ENCODE measurements at regions not wholly inside any gene's neighbourhood (a gene's known extent, or its start where the extent isn't known, plus 50 kb on each side); places are given as distances from the start of the nearest gene placed in this dataset.

DNA sequence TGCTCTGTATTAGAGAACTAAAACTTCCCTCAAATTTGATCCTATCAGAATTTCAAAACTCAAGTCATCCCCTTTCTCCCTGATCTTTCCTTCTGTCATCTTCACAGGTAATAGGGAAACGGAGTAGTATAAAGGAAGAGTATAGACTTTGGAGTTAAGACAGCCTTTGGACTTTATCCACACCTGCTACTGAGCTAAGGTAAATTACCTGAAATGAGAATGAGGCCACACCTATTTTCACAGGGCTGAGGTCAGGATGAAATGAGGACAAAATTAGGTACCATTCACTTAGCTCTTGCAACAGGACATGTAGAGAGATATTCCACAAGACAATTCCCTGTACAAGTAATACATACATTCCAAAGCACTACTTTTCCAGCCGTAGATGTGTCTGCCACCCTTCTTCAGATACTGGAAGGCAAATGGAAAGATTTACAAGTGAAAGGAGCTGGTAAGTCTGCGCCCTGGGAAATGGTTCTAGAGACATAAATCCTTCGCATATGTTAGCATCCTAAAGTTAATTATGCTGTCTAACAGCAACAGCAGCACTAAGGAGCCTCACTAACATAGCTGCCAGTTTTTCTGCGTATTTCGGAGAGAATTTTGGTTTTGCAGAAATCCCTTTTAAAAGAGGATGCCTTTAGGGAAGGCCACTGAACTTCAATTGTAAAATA lies 461.8 kb downstream of the SHQ1 start:
- no peaks in the 10 kb centered on the region for H3K4me1 ChIP-seq
- intact Hi-C loops (cut with DNase I; ENCODE audit: low total_unique reads), result no loop called here
- H3K27ac ChIP-seq, result no peak overlapping the region

DNA sequence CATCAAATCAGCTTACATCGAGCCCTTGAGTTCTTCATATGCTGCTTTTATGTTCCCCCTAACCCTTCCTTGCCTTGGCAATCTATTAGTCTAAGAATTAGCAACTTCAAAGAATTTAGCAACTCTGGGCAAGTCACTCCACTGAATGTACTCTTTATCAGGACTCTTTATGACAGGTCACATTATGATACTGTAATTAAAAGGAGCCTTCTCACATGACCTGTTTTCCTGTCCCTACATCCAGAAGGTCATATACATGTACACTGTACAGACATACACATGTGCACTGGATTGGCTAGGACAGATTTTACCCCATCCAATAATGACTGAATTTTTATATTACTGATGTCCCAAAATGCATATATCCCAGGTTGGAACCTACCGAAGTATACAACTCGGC lies 463.1 kb downstream of the SHQ1 start:
- no peaks in the 10 kb centered on the region for H3K9me3 ChIP-seq
- TF ChIP-seq POLR2A (IDR thresholded peaks at IDR 0.05), result no peak
- TF ChIP-seq, protein P1, sequence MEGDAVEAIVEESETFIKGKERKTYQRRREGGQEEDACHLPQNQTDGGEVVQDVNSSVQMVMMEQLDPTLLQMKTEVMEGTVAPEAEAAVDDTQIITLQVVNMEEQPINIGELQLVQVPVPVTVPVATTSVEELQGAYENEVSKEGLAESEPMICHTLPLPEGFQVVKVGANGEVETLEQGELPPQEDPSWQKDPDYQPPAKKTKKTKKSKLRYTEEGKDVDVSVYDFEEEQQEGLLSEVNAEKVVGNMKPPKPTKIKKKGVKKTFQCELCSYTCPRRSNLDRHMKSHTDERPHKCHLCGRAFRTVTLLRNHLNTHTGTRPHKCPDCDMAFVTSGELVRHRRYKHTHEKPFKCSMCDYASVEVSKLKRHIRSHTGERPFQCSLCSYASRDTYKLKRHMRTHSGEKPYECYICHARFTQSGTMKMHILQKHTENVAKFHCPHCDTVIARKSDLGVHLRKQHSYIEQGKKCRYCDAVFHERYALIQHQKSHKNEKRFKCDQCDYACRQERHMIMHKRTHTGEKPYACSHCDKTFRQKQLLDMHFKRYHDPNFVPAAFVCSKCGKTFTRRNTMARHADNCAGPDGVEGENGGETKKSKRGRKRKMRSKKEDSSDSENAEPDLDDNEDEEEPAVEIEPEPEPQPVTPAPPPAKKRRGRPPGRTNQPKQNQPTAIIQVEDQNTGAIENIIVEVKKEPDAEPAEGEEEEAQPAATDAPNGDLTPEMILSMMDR (IDR thresholded peaks at IDR 0.05), result no peak
- intact Hi-C loops (cut with DNase I; ENCODE audit: low total_unique reads), result no loop called here
- no peak overlapping the region for H3K27ac ChIP-seq
- H3K27me3 ChIP-seq, result no peaks in the 10 kb centered on the region
- DNase-seq, result no peak
- H3K4me3 ChIP-seq, result no peak overlapping the region
- no peaks in the 10 kb centered on the region for H3K36me3 ChIP-seq
- no peaks in the 10 kb centered on the region for H3K4me1 ChIP-seq

More for the DNA sequence above, 461.8 kb downstream of the SHQ1 start:
- Histone ChIP-seq H3K36me3 (no peaks in the 10 kb centered on the region), H3K27me3 (no peaks in the 10 kb centered on the region), H3K9me3 (no peaks in the 10 kb centered on the region), H3K4me3 (no peak overlapping the region)
- TF ChIP-seq, protein P1 (IDR thresholded peaks at IDR 0.05), result no peak
- TF ChIP-seq POLR2A (IDR thresholded peaks at IDR 0.05), result no peak
- no peak for DNase-seq

DNA sequence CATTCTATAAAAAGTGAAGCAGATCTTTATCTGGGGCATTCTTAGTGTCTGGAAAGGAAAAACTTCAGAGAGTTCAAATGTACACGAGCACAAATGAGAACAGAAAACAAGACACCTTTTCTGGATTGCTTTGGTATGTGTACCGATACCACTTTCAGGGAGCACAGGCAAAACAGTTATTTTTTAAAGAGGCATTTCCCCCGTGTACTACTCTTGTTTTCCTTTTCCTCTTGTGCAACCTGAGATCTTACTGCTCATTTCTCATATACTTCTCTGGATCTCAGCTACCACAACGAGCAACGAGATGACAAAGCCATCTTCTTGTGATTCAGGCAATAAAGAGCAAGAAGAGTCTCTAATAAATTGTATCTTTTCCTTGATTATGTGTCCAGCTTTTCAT lies 463.6 kb downstream of the SHQ1 start:
- TF ChIP-seq POLR2A (IDR thresholded peaks at IDR 0.05), result no peak
- TF ChIP-seq, protein P1 (IDR thresholded peaks at IDR 0.05), result no peak
- intact Hi-C loops (cut with DNase I; ENCODE audit: low total_unique reads), result no loop called here
- H3K4me1 ChIP-seq, result no peaks in the 10 kb centered on the region

GRCh38 chr3:72383883-72384282 lies 464.4 kb downstream of the SHQ1 start:
- no peak for TF ChIP-seq POLR2A (IDR thresholded peaks at IDR 0.05)
- TF ChIP-seq, protein P1 (IDR thresholded peaks at IDR 0.05), result no peak
- Histone ChIP-seq H3K9me3 (no peaks in the 10 kb centered on the region), H3K4me1 (no peaks in the 10 kb centered on the region), H3K27ac (no peak overlapping the region), H3K4me3 (no peak overlapping the region), H3K27me3 (no peaks in the 10 kb centered on the region), H3K36me3 (no peaks in the 10 kb centered on the region)
- intact Hi-C loops (cut with DNase I; ENCODE audit: low total_unique reads), result no loop called here
- DNase-seq, result no peak

More for the DNA sequence above, 463.6 kb downstream of the SHQ1 start:
- H3K27me3 ChIP-seq, result no peaks in the 10 kb centered on the region
- H3K27ac ChIP-seq, result no peak overlapping the region
- no peak overlapping the region for H3K4me3 ChIP-seq
- no peaks in the 10 kb centered on the region for H3K9me3 ChIP-seq
- no peaks in the 10 kb centered on the region for H3K36me3 ChIP-seq
- DNase-seq, result no peak

DNA sequence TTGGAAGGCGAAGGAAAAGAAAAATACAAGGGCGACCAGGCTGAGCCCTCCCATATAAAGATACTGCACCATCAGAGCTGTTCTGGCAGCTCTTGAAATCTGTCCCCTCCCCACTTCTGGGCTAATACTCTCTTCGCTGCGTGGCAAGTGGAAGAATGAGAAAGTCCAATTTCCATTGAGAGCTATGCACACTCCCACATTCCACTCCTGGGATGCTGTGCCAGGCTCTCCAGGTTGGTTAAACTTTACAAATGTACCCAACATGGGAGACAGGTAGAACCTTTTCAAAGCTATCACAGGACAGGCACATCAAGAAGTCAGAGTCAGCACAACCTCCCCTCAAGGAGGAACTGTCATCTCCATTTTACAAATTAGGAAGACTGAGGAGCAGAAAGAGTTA lies 465.0 kb downstream of the SHQ1 start:
- Histone ChIP-seq H3K9me3 (no peaks in the 10 kb centered on the region), H3K27ac (no peak overlapping the region), H3K36me3 (no peaks in the 10 kb centered on the region), H3K4me1 (no peaks in the 10 kb centered on the region), H3K27me3 (no peaks in the 10 kb centered on the region), H3K4me3 (no peak overlapping the region)
- no peak for TF ChIP-seq POLR2A (IDR thresholded peaks at IDR 0.05)
- TF ChIP-seq, protein P1 (IDR thresholded peaks at IDR 0.05), result no peak
- no peak for DNase-seq
- intact Hi-C loops (cut with DNase I; ENCODE audit: low total_unique reads), result no loop called here
